ENCODE measurements at regions not wholly inside any gene's neighbourhood (a gene's known extent, or its start where the extent isn't known, plus 50 kb on each side); places are given as distances from the start of the nearest gene placed in this dataset.

DNA sequence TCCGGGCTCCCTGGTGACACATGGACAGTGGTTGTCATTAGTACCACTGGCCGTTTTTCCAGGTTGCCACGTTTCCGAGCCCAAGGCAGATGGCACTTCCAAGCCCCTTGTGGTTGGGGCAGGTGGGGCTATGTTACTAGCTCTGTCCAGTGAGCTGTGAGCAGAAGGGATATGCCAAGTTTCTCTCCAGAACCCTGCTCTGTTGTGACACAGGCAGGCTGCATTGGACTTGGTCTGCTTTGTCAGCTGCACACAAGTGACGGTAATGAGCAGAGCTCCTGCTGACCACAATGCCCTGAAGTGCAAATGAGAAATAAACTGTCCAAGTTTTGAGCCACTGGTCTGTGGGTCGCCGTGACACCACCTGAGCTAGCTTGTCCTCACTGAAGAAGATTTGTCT, 118.8 kb downstream of the GYPC start:
- DNase-seq: no peak

- DNase-seq: peak in 1 of 3 donors; percentile 27
These were observed 119.5 kb downstream of the GYPC start for GRCh38 chr2:126775300-126775985.

DNA sequence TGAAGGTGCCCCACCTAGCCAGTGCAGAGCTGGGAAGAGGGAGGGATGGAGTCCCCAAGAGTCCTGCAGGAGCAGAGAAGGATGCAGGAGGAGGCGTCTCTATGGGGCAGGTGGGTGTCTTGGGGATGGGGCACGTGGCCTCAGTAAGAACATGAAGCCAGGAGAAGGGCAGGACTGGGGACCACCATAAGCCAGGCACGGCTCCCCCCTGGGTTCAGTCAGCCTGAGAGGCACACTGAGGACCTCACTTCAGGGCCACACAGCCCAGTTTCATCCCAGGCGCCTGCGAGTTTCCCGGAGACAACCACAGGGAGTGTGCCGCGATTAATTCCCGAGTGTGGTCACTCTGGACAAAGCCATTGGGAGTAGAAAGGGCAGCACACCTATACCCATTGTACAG, 120.3 kb downstream of the GYPC start:
- DNase-seq: peak in 2 of 3 donors; percentile 9 to 48

- DNase-seq: peak; percentile 73 to 94 (median 91)
These were observed 121.0 kb downstream of the GYPC start for GRCh38 chr2:126776692-126777619.

- no peak for DNase-seq
These were observed 121.1 kb upstream of the TEX51 start for GRCh38 chr2:126777620-126777978.

DNA sequence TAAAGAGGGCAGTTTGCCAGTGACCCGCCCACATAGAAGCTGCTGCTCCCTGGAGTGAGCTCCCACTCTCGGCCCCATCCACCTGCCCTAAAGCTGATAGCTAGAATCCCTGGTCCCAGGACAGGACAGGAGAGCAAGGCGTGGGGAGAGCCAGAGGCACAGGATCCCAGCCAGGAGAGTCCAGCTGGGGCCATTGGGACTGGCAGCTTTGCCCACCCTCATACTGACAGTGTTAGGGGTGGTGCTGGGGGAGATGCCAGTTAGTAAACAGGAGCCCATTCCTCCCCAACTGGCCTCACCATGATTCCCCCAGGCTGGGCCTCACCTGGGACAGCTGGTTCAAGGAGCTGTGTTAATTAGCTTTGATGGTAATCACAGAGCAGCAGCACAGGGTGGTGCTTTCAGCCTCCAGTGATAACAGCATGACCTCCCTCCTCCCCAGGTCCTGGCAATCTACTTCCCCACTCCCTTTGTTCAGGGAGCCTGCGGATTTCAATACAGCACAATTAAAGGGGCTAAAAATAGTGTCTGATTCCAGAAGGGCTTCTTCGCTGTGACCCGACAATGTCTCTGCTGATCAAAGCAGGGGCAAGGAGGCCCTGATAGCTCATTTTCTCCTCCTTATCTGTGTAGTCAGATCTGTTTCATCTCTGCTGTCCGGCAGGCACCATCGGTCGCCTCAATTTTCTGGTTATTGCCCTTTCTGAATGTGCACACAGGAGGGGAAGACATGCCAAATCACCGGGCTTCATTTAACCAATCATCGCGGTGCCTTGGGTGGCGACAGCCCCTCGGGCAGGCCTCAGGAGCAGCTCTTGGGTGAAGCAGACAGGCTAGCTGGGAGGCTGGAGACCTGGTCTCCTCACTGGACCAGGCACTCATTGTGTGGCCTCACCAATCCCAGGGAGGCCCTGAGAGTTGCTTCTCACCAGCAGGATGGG, 119.9 kb upstream of the TEX51 start:
- DNase-seq: no peak

DNA sequence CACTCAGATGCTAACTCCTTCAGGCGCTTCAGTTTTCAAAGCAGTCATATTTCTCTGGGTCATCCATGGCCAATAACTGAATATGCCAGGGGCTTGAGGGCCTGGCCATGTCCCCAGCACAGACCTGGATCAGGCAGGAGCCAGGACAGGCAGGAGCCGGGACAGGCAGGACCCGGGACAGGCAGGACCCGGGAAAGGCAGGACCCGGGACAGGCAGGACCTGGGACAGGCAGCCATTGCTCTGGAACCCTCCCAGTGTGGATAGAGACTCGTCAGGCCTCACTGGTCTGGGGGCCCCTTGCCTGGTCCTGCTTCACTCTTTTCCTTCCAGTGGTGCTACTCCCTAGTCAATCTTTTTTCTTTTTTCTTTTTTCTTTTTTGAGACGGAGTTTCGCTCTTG, 117.5 kb upstream of the TEX51 start:
- no peak for DNase-seq

- no peak for DNase-seq
These were observed 116.9 kb upstream of the TEX51 start for GRCh38 chr2:126781806-126782205.

DNA sequence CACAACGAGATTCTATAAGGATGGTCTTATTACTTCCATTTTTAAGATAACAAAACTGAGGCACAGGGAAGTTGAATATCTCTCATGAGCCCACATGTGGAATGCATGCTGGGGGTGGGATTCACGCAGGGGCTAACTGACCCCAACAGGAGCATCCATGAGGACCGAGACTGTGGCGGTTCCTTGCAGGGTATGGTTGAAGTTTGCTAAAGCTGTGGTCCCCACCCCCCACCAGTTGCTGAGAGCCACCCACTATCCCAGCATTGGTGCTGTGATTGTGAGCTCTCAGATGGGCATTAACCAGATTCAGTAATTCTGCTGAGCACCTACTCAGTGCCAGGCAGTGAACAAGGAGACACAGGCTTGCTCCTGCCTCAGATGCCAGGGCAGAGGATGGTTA, 116.0 kb upstream of the TEX51 start:
- no peak for DNase-seq

DNA sequence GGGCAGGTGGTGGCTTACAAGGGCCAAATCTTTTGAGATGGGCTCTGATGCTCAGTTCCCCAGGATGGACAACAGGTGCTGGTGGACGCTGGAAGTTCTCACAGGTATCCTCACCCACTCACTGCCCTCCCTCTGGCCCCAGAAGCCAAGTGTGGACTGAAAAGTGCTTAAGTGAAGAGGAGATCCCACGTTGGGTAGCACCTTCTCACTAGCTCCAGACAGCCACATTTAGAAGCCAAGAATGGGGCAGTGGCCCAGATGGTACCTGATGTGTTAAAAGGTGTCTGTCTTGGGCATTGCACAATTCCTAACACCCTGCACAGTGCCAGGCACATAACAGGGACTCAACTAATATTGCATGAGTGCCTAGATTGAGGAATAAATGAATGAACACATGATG, 115.3 kb upstream of the TEX51 start:
- DNase-seq: no peak

GRCh38 chr2:126784045-126784444, 114.6 kb upstream of the TEX51 start:
- no peak for DNase-seq

DNA sequence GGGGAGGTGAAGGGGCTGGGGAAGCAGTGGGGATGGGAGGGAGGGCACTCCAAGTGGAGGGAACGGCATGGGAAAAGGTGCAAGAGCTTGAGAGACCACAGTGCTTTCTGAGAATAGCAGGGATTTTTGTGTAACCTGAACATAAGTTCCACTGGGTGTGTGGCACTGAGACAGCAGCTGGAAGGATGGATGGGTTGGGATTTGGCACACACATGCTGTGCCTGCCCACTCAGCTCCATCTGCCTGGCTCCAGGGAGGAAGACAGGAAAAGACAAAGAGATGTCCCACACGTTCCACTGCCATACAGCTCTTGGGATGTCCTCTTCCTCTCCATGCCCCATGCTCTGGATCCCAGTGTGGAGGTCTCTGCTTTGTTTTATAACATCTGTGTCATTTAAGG, 114.1 kb upstream of the TEX51 start:
- DNase-seq: no peak

DNA sequence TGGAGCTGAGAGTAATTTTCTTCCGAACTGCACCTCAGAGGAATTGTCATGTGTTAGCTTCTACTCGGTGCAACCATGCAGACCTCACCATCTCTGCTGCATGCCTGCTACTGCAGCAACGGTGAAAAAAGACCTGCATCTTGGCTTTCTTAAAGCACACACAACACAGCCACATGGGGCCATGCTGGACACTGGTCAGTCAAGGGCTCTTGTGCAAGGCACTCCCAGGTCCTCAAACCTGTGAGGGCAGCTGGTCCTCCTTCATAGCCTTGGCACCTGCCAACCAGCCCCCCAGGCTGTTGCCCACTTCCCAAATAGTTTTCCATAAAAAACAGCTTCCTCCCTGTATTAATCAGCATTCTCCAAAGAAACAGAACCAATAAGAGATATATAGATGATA, 113.5 kb upstream of the TEX51 start:
- DNase-seq: no peak

DNA sequence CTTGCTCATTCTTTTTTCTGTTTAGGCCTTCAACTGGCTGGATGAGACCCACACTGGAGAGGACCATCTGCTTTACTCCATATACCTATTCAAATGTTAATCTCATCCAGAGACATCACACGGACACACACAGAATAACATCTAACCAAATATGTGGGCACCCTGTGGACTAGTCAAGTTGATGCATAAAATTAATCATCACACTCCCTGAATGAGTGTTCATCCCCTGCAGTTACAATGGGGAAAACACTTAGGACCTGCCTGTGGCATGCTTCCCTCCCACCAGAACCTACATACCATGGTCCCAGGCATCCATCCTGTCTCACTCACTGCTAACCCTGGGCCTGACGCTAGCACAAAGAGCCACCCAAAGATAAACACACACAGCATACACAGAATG, 112.8 kb upstream of the TEX51 start:
- DNase-seq: no peak

DNA sequence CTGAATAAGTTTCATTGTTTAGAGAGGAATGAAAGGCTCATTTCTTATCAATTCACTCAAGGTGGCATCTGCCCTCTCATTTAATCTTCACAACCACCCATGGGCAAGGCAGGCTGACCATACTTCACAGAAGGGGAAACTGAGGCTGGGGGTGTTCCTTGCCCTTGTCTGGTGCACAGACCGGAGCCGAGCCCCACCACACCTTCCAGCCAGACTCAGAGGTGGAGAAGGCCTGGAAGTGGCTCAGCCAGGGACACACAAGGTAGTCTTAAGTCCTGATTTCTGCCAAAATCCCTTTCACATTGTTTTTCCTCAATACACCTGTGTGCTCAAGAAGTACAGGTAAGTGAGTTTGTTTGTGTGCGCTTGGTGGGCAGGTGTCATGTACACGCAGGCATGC, 111.9 kb upstream of the TEX51 start:
- no peak for DNase-seq

- no peak for DNase-seq
These were observed 111.4 kb upstream of the TEX51 start for GRCh38 chr2:126787289-126787688.

DNA sequence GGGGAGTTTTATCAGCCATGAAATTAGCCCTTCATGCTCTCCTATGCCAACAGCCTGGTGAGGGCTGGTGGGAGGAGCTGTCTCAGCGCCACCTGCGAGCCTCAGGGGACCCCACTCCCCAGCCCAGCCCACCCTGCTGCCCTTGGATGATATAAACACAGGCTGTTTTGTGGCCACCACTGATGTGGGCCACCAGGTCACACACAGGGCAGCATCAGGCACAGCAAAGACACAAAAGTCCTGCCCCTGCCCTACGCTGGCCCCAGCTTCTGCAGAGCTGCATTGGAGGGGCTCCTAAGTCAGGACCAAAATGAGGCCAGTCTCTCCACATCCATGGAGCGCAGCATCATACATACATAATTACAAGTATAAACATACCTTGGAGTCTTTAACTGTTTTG, 110.6 kb upstream of the TEX51 start:
- DNase-seq: no peak

DNA sequence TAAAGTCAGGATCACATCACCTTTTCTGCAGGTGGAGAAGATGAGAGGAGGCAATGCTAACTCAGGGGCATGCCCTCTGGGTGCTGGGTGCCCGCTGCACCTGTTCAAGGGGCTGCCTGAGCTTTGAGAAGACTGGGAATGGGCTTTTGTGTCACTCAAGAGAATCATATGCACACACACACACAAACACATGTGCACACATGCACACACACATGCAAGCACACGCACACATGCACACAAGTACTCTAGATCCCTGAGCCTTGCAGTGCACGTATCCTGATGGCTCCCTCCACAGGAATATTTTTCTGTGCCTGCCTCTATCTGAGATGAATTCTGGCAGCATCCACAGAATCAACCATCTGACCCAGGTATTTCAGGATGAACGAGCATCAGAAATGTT, 110.0 kb upstream of the TEX51 start:
- no peak for DNase-seq

- DNase-seq: no peak
These were observed 107.5 kb upstream of the TEX51 start for GRCh38 chr2:126790987-126791780.

DNA sequence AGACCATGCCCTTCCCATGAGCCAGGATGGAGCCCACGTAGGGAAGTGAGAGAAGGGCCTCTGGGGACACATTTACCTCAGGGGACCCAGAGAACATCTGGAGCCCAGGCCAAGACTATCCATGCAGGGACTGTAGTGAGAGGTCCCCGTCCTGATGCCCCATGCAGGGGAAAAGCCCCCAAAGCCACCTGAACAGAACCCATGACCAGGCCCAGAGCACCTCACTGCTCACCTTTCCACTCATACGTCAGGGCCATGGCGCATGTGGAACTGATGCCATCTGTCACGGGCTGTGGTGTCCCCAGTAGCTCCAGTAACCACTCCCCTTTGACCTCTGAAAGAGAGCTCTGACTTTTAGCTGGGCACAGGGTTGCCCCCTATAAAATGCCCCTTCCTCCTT, 106.5 kb upstream of the TEX51 start:
- no peak for DNase-seq

DNA sequence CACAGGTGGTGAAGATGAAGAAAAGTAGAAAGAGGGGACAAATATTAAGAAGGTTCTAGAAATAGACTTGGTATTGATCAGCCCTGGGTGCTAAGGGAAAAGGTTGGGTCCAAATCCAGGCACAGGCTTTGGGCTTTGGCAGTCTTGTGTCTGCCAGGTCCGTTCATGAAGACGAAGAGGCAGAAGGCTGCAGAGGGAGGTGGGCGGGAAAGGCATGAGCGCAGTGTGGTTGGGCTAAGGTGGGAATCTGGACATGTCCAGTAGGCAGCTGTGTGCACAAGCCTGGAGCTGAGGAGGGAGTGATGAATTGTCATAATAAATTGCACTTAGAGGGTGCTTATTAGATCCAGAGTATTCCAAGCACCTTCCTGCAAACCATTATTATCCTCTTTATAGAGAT, 105.7 kb upstream of the TEX51 start:
- DNase-seq: no peak
